Chondrocyte (in vitro differentiated cells): ENCODE measurements at regions not wholly inside any gene's neighbourhood (a gene's known extent, or its start where the extent isn't known, plus 50 kb on each side); places are given as distances from the start of the nearest gene placed in this dataset.
A peak's percentile ranks its signal among the peaks of the same experiment; 100 is the strongest.
"Not testable (repeated sequence)": the region's sequence is repeated elsewhere in the genome, so short reads cannot be mapped to it uniquely, and the experiment has no call there.

Experiments
- DNase-seq: peaks from one replicate; pipeline ENCODE4 v3.0.0; 2021; ENCODE audit warnings: mixed read lengths, low spot score
- H3K27ac Mint-ChIP-seq: one replicate; pipeline ENCODE4 v1.8.0; 2021; ENCODE audit warnings: mild to moderate bottlenecking, moderate library complexity, mixed read lengths; ENCODE audit not compliant: unreplicated experiment
- H3K27me3 Mint-ChIP-seq: 2 replicates; pipeline ENCODE4 v1.8.0; 2021; ENCODE audit warnings: low read depth, mixed read lengths
- H3K36me3 Mint-ChIP-seq: 2 replicates; pipeline ENCODE4 v1.8.0; 2021; ENCODE audit warnings: low read depth, mixed read lengths
- H3K4me1 Mint-ChIP-seq: 2 replicates; pipeline ENCODE4 v1.8.0; 2021; ENCODE audit warnings: low read depth, mild to moderate bottlenecking, mixed read lengths
- H3K4me3 Mint-ChIP-seq: one replicate; pipeline ENCODE4 v1.8.0; 2021; ENCODE audit warnings: mild to moderate bottlenecking, moderate library complexity, mixed read lengths; ENCODE audit not compliant: unreplicated experiment
- H3K9me3 Mint-ChIP-seq: 2 replicates; pipeline ENCODE4 v1.8.0; 2021; ENCODE audit warnings: low read depth, mixed read lengths
- TF ChIP-seq, protein P1 (sequence below): fragments of 200-600 bp; sonication (generic); IDR thresholded peaks from 2 replicates; pipeline ENCODE4 v1.5.0; 2021; ENCODE audit warnings: antibody characterized with exemption, mild to moderate bottlenecking, moderate library complexity

DNA sequence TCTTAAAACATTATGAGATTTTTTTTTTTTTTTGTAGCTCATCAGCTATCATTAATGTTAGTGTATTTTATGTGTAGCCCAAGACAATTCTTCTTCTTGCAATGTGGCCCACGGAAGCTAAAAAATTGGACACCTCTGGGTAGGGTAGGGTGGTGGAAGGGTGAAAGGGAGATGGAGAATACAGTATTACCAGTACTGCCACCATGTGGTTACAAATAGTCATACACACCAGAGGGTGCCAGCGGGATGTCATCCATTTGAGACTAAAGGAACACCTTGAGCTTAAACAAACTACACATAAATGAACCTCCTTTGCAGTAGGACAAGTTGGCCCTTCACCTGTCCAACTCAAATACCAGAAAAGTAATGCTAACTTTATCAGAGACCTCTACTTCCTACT is 601.9 kb downstream of the HTR1B start:
- TF ChIP-seq, protein P1, sequence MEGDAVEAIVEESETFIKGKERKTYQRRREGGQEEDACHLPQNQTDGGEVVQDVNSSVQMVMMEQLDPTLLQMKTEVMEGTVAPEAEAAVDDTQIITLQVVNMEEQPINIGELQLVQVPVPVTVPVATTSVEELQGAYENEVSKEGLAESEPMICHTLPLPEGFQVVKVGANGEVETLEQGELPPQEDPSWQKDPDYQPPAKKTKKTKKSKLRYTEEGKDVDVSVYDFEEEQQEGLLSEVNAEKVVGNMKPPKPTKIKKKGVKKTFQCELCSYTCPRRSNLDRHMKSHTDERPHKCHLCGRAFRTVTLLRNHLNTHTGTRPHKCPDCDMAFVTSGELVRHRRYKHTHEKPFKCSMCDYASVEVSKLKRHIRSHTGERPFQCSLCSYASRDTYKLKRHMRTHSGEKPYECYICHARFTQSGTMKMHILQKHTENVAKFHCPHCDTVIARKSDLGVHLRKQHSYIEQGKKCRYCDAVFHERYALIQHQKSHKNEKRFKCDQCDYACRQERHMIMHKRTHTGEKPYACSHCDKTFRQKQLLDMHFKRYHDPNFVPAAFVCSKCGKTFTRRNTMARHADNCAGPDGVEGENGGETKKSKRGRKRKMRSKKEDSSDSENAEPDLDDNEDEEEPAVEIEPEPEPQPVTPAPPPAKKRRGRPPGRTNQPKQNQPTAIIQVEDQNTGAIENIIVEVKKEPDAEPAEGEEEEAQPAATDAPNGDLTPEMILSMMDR: peak; percentile 66
- no peaks in the 10 kb centered on the region for H3K36me3 Mint-ChIP-seq
- H3K9me3 Mint-ChIP-seq: no peaks in the 10 kb centered on the region
- H3K4me3 Mint-ChIP-seq: no peak overlapping the region
- no peak for DNase-seq
- peaks cover under 1% of the 10 kb centered on the region for H3K4me1 Mint-ChIP-seq
- H3K27ac Mint-ChIP-seq: no peak overlapping the region
- H3K27me3 Mint-ChIP-seq: peaks cover 6% of the 10 kb centered on the region

DNA sequence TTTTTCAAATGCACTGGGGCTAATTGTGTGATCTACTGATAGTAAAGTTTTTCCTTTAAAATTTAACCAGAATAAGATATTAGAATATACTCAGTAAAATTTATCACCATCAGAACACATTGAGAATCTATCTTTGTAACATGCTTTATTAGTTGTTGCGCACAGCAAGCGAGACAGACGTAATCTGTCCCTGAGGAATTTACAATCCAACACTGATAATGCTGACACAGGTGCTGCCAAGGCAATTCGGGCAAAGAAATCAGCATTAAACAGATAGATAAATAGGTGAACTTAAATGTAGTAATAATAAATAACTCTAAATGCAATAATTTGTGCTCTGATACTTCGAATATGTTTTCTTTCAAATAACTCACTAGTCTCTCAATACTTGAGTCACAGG is 607.2 kb downstream of the HTR1B start:
- H3K4me3 Mint-ChIP-seq: no peak overlapping the region

DNA sequence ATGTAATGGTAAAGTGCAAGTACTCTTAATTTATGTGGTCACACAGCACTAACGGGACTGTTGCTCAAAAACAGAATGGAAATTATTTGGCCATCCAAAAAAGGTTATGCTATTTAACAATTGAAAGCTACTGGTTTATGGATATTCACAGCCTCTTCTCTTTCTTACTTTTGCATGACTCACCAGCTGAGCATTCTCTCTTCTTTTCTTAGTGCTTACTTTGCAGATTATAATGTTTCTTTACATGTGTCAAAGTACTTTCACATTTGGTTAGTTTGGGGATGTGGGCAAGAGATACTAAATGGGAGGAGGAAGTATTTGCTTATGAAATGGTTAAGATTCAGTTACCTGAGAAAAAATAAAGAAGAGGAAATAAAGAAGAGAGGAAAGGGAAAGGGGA is 610.5 kb downstream of the HTR1B start:
- peaks cover 4% of the 10 kb centered on the region for H3K9me3 Mint-ChIP-seq
- no peak overlapping the region for H3K27ac Mint-ChIP-seq
- no peak for DNase-seq
- no peak overlapping the region for H3K4me3 Mint-ChIP-seq
- H3K4me1 Mint-ChIP-seq: peaks cover 8% of the 10 kb centered on the region
- no peaks in the 10 kb centered on the region for H3K36me3 Mint-ChIP-seq
- TF ChIP-seq, protein P1: no peak
- H3K27me3 Mint-ChIP-seq: peaks cover 9% of the 10 kb centered on the region

More for the DNA sequence above, 607.2 kb downstream of the HTR1B start:
- no peak for DNase-seq
- Mint-ChIP-seq H3K36me3 (no peaks in the 10 kb centered on the region), H3K4me1 (peaks cover 8% of the 10 kb centered on the region), H3K27me3 (peaks cover 6% of the 10 kb centered on the region), H3K9me3 (no peaks in the 10 kb centered on the region), H3K27ac (no peak overlapping the region)
- TF ChIP-seq, protein P1: no peak

DNA sequence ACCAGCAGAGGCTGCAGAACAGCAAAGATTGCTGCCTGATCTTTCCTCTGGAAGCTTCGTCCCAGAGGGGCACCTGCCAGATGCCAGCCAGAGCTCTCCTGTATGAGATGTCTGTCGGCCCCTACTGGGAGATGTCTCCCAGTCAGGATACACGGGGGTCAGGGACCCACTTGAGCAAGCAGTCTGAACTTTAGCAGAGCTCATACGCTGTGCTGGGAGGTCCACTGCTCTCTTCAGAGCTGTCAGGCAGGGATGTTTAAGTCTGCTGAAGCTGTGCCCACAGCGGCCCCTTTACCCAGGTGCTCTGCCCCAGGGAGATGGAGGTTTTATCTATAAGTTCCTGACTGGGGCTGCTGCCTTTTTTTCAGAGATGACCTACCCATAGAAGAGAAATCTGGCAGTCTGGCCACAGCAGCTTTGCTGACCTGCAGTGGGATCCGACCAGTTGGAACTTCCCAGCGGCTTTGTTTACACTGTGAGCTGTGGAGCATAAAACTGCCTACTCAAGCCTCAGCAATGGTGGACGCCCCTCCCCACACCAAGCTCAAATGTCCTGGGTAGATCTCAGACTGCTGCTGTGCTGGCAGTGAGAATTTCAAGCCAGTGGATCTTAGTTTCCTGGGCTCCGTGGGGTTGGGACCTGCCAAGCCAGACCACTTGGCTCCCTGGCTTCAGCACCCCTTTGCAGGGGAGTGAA is 613.9 kb downstream of the HTR1B start:
- H3K27ac Mint-ChIP-seq, H3K36me3 Mint-ChIP-seq, H3K4me1 Mint-ChIP-seq, H3K27me3 Mint-ChIP-seq, H3K4me3 Mint-ChIP-seq: not testable (repeated sequence)
- H3K9me3 Mint-ChIP-seq: peaks cover 28% of the 10 kb centered on the region
- peak; percentile 28 for DNase-seq

DNA sequence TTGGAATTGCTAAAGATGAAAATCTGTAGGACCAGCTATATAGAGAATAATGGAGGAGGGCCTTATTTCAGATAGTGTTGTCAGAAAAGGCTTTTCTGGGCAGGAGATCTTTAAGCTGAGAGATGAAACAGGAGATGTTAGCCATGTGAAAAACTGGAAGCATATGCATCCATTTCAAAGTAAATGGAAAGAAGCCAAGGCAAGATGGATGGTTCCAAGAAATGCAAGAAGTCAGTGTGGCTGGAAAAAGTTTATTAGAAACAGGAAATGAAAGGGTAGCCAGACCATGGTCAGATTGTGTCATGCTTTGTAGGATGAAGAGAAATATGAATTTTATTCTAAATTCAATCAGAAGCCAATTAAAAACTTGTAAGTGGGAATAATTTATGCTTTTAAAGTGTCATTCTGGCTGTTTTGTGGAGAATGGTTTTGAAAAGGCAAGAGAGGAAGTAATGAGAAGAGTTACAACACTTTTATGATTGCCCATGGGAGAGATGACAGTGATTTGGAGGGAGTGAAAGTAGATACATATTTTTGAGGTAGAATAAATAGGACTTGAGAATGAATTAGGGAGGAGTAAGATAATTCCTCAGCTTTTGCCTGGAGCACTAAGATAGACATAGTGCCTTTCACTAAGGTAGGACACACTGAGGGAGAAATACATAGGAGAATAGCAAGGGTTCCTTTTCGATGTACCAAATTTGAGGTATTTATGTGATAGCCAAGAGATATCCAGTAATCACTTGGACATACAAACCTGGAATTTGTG is 620.1 kb downstream of the HTR1B start:
- Mint-ChIP-seq H3K4me1 (no peaks in the 10 kb centered on the region), H3K4me3 (no peak overlapping the region), H3K27ac (no peak overlapping the region), H3K9me3 (peaks cover 31% of the 10 kb centered on the region), H3K36me3 (no peaks in the 10 kb centered on the region), H3K27me3 (peaks cover 4% of the 10 kb centered on the region)
- TF ChIP-seq, protein P1: no peak
- no peak for DNase-seq
